ENCODE measurements at regions not wholly inside any gene's neighbourhood (a gene's known extent, or its start where the extent isn't known, plus 50 kb on each side); places are given as distances from the start of the nearest gene placed in this dataset.

GRCh38 chrX:140151316-140151715, 186.0 kb upstream of the CXorf66 start:
- TF ChIP-seq EZH2phosphoT487 (IDR thresholded peaks at IDR 0.05; ENCODE audit: borderline replicate concordance): no peak
- TF ChIP-seq CEBPB (IDR thresholded peaks at IDR 0.05; ENCODE audit: low read depth): no peak

Measured in HCT116 (cell line).